22Rv1 (cell line): ENCODE measurements at regions not wholly inside any gene's neighbourhood (a gene's known extent, or its start where the extent isn't known, plus 50 kb on each side); places are given as distances from the start of the nearest gene placed in this dataset.

Source experiments
- ZFX ChIP-seq: fragments of 450-650 bp; IDR thresholded peaks from 2 replicates; pipeline ENCODE4 v1.6.1; 2017; ENCODE audit warnings: antibody characterized with exemption, borderline replicate concordance
- TF ChIP-seq, protein P1 (sequence below): fragments of 450-650 bp; IDR thresholded peaks from 2 replicates; pipeline ENCODE4 v1.5.1; 2017; ENCODE audit warnings: mild to moderate bottlenecking

DNA sequence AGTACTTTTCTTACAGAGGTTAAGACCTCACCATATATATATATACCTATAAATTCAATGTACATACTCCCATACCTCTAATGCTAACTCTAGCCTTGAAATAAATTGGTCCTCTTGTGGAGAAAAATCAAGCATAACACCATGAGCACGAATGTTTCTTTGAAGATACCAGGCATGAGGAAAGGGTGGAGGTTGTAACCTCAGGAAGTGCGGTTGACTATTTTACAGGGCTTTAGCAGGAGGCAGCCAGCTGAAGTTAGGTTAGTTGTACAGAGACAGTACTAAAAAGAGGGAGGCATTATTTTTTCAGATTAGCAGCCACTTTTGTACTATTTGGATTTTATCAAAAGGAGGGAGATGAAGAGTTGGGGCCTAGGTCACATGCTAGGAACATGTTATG, 767.0 kb downstream of the OTOL1 start:
- TF ChIP-seq, protein P1, sequence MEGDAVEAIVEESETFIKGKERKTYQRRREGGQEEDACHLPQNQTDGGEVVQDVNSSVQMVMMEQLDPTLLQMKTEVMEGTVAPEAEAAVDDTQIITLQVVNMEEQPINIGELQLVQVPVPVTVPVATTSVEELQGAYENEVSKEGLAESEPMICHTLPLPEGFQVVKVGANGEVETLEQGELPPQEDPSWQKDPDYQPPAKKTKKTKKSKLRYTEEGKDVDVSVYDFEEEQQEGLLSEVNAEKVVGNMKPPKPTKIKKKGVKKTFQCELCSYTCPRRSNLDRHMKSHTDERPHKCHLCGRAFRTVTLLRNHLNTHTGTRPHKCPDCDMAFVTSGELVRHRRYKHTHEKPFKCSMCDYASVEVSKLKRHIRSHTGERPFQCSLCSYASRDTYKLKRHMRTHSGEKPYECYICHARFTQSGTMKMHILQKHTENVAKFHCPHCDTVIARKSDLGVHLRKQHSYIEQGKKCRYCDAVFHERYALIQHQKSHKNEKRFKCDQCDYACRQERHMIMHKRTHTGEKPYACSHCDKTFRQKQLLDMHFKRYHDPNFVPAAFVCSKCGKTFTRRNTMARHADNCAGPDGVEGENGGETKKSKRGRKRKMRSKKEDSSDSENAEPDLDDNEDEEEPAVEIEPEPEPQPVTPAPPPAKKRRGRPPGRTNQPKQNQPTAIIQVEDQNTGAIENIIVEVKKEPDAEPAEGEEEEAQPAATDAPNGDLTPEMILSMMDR: no peak
- no peak for TF ChIP-seq ZFX
